ENCODE measurements at regions not wholly inside any gene's neighbourhood (a gene's known extent, or its start where the extent isn't known, plus 50 kb on each side); places are given as distances from the start of the nearest gene placed in this dataset.
A peak's percentile ranks its signal among the peaks of the same experiment; 100 is the strongest.

- no peaks in the 10 kb centered on the region for H3K36me3 ChIP-seq (ENCODE audit: insufficient read depth, low read length)
- no peaks in the 10 kb centered on the region for H3K9me3 ChIP-seq (ENCODE audit: insufficient read depth, low read depth, low read length)
- peak; percentile 47 for DNase-seq (ENCODE audit: low read depth)
- H3K4me1 ChIP-seq (ENCODE audit: insufficient read depth, low read length) = no peaks in the 10 kb centered on the region
- H3K9me3 Mint-ChIP-seq (ENCODE audit: unreplicated experiment) = no peaks in the 10 kb centered on the region
- FAIRE-seq = no peak
- H3K4me1 Mint-ChIP-seq (ENCODE audit: low read depth, unreplicated experiment) = peaks cover 3% of the 10 kb centered on the region
- no peaks in the 10 kb centered on the region for H3K27me3 ChIP-seq (ENCODE audit: insufficient read depth, low read length)
- no peak overlapping the region for H3K27ac ChIP-seq (ENCODE audit: low read depth, low read length)
- H3K4me2 ChIP-seq (ENCODE audit: low read length) = no peak overlapping the region
- H3K27ac Mint-ChIP-seq (ENCODE audit: unreplicated experiment) = no peak overlapping the region
- no peak overlapping the region for H3K4me3 ChIP-seq (ENCODE audit: insufficient read depth, low read depth, low read length)
- TF ChIP-seq CTCF (IDR thresholded peaks at IDR 0.05; ENCODE audit: insufficient read depth, low read depth, low read length) (no peak), EZH2 (IDR thresholded peaks at IDR 0.05; ENCODE audit: insufficient read depth, low read length) (no peak)
- no peaks in the 10 kb centered on the region for H4K20me1 ChIP-seq (ENCODE audit: insufficient read depth, low read length)
- no peaks in the 10 kb centered on the region for H3K36me3 Mint-ChIP-seq (ENCODE audit: low read depth, unreplicated experiment)
- no peak overlapping the region for H2AFZ ChIP-seq (ENCODE audit: low read depth, low read length)
- no peaks in the 10 kb centered on the region for H3K27me3 Mint-ChIP-seq (ENCODE audit: low read depth, unreplicated experiment)
- no peaks in the 10 kb centered on the region for H3K79me2 ChIP-seq (ENCODE audit: insufficient read depth, low read length)
- no peak overlapping the region for H3K4me3 Mint-ChIP-seq (ENCODE audit: unreplicated experiment)
- no peak overlapping the region for H3K9ac ChIP-seq (ENCODE audit: low read length)
These were observed 491.3 kb upstream of the MEF2C start for GRCh38 chr5:89374144-89374784.

GRCh38 chr5:89372176-89372575, 489.2 kb upstream of the MEF2C start:
- Histone ChIP-seq H2AFZ (ENCODE audit: low read depth, low read length) (no peak overlapping the region), H3K27me3 (ENCODE audit: insufficient read depth, low read length) (no peaks in the 10 kb centered on the region), H3K9ac (ENCODE audit: low read length) (no peak overlapping the region), H4K20me1 (ENCODE audit: insufficient read depth, low read length) (no peaks in the 10 kb centered on the region), H3K9me3 (ENCODE audit: insufficient read depth, low read depth, low read length) (no peaks in the 10 kb centered on the region), H3K27ac (ENCODE audit: low read depth, low read length) (no peak overlapping the region), H3K4me2 (ENCODE audit: low read length) (no peak overlapping the region), H3K79me2 (ENCODE audit: insufficient read depth, low read length) (no peaks in the 10 kb centered on the region), H3K4me1 (ENCODE audit: insufficient read depth, low read length) (no peaks in the 10 kb centered on the region), H3K4me3 (ENCODE audit: insufficient read depth, low read depth, low read length) (no peak overlapping the region), H3K36me3 (ENCODE audit: insufficient read depth, low read length) (no peaks in the 10 kb centered on the region)
- Mint-ChIP-seq H3K9me3 (ENCODE audit: unreplicated experiment) (no peaks in the 10 kb centered on the region), H3K27me3 (ENCODE audit: low read depth, unreplicated experiment) (no peaks in the 10 kb centered on the region), H3K36me3 (ENCODE audit: low read depth, unreplicated experiment) (no peaks in the 10 kb centered on the region), H3K4me1 (ENCODE audit: low read depth, unreplicated experiment) (peaks cover 3% of the 10 kb centered on the region), H3K27ac (ENCODE audit: unreplicated experiment) (no peak overlapping the region), H3K4me3 (ENCODE audit: unreplicated experiment) (no peak overlapping the region)
- DNase-seq (ENCODE audit: low read depth) = no peak
- FAIRE-seq = no peak
- no peak for TF ChIP-seq CTCF (IDR thresholded peaks at IDR 0.05; ENCODE audit: insufficient read depth, low read depth, low read length)
- no peak for TF ChIP-seq EZH2 (IDR thresholded peaks at IDR 0.05; ENCODE audit: insufficient read depth, low read length)

- Histone ChIP-seq H3K4me2 (ENCODE audit: low read length) (no peak overlapping the region), H3K36me3 (ENCODE audit: insufficient read depth, low read length) (no peaks in the 10 kb centered on the region), H4K20me1 (ENCODE audit: insufficient read depth, low read length) (no peaks in the 10 kb centered on the region), H3K4me1 (ENCODE audit: insufficient read depth, low read length) (no peaks in the 10 kb centered on the region), H3K9me3 (ENCODE audit: insufficient read depth, low read depth, low read length) (no peaks in the 10 kb centered on the region), H3K9ac (ENCODE audit: low read length) (no peak overlapping the region), H3K27me3 (ENCODE audit: insufficient read depth, low read length) (no peaks in the 10 kb centered on the region), H3K27ac (ENCODE audit: low read depth, low read length) (no peak overlapping the region), H2AFZ (ENCODE audit: low read depth, low read length) (no peak overlapping the region), H3K79me2 (ENCODE audit: insufficient read depth, low read length) (no peaks in the 10 kb centered on the region), H3K4me3 (ENCODE audit: insufficient read depth, low read depth, low read length) (no peak overlapping the region)
- Mint-ChIP-seq H3K36me3 (ENCODE audit: low read depth, unreplicated experiment) (no peaks in the 10 kb centered on the region), H3K4me3 (ENCODE audit: unreplicated experiment) (no peak overlapping the region), H3K27ac (ENCODE audit: unreplicated experiment) (no peak overlapping the region), H3K4me1 (ENCODE audit: low read depth, unreplicated experiment) (peaks cover 3% of the 10 kb centered on the region), H3K9me3 (ENCODE audit: unreplicated experiment) (no peaks in the 10 kb centered on the region), H3K27me3 (ENCODE audit: low read depth, unreplicated experiment) (no peaks in the 10 kb centered on the region)
- FAIRE-seq (no peak), DNase-seq (ENCODE audit: low read depth) (no peak)
- TF ChIP-seq EZH2 (IDR thresholded peaks at IDR 0.05; ENCODE audit: insufficient read depth, low read length) = no peak
- TF ChIP-seq CTCF (IDR thresholded peaks at IDR 0.05; ENCODE audit: insufficient read depth, low read depth, low read length) = no peak
These were observed 488.7 kb upstream of the MEF2C start for GRCh38 chr5:89371646-89372045.
